Fibroblast of lung (primary cell): ENCODE measurements at regions not wholly inside any gene's neighbourhood (a gene's known extent, or its start where the extent isn't known, plus 50 kb on each side); places are given as distances from the start of the nearest gene placed in this dataset.

Source experiments
- CTCF ChIP-seq, 2 donors: IDR thresholded peaks in 1 of 2; conservative IDR thresholded peaks in 1 of 2; 1 replicate in 1 of 2; 2 replicates in 1 of 2; pipeline ENCODE4 v1.5.1; 2011 to 2012; ENCODE audit warnings: low read length in 2 of 2, control low read depth in 1 of 2, inconsistent platforms in 1 of 2, low read depth in 1 of 2, mild to moderate bottlenecking in 1 of 2
- EZH2 ChIP-seq: IDR thresholded peaks from 2 replicates; pipeline ENCODE4 v1.5.1; 2012; ENCODE audit warnings: low read length, control low read depth, mild to moderate bottlenecking; ENCODE audit errors: missing control alignments

- TF ChIP-seq CTCF (conservative IDR thresholded peaks at IDR 0.05 in 1 of 2, IDR thresholded peaks at IDR 0.05 in 1 of 2; ENCODE audit: low read depth in 1 of 2, low read length in 2 of 2) (no peak), EZH2 (no peak)
These were observed 493.1 kb upstream of the AKR1E2 start for GRCh38 chr10:4332764-4333458.
